ENCODE measurements at regions not wholly inside any gene's neighbourhood (a gene's known extent, or its start where the extent isn't known, plus 50 kb on each side); places are given as distances from the start of the nearest gene placed in this dataset.

DNA sequence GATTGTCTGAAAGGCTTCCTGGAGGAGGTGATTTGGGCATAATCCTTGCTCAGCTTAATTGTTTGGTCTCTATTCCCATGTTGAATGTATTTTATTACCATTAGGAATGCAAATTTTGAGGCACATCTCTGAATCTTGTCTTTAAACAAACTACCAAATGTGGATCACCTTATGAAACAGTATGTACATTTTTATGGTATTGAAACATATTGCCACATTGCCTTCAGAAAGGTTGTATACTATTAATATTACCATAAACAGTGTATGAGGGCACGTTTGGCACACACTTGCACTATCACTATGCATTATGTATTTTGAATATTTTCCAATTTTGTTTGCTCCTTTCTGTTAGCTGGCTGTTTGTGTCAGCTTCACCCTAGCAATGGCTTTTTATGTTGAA lies 60.0 kb upstream of the ALB start:
- CTCF ChIA-PET: no interaction called here
- no peak overlapping the region for H3K4me3 ChIP-seq (ENCODE audit: low read depth, low read length, poor library complexity, severe bottlenecking)
- intact Hi-C loops (cut with micrococcal nuclease; ENCODE audit: unreplicated experiment): loop anchor here (5.0 kb wide), 1 partner anchor 308 kb away; no protein-coding TSS in a partner anchor
- no TSS peak for BruUV-seq (replicated peaks)
- H3K36me3 ChIP-seq (ENCODE audit: insufficient read depth, low read length, poor library complexity, severe bottlenecking): no peaks in the 10 kb centered on the region
- DNase-seq (ENCODE audit: low spot score): no peak
- H3K27ac ChIP-seq (ENCODE audit: low read depth, low read length, poor library complexity, severe bottlenecking): no peak overlapping the region
- TF ChIP-seq, protein P1, sequence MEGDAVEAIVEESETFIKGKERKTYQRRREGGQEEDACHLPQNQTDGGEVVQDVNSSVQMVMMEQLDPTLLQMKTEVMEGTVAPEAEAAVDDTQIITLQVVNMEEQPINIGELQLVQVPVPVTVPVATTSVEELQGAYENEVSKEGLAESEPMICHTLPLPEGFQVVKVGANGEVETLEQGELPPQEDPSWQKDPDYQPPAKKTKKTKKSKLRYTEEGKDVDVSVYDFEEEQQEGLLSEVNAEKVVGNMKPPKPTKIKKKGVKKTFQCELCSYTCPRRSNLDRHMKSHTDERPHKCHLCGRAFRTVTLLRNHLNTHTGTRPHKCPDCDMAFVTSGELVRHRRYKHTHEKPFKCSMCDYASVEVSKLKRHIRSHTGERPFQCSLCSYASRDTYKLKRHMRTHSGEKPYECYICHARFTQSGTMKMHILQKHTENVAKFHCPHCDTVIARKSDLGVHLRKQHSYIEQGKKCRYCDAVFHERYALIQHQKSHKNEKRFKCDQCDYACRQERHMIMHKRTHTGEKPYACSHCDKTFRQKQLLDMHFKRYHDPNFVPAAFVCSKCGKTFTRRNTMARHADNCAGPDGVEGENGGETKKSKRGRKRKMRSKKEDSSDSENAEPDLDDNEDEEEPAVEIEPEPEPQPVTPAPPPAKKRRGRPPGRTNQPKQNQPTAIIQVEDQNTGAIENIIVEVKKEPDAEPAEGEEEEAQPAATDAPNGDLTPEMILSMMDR (conservative IDR thresholded peaks at IDR 0.05; ENCODE audit: low read depth, low read length): no peak
- TF ChIP-seq EZH2 (IDR thresholded peaks at IDR 0.05; ENCODE audit: borderline replicate concordance, low read depth, low read length, poor library complexity, severe bottlenecking): no peak
- H3K9me3 ChIP-seq (ENCODE audit: low read depth, low read length, poor library complexity, severe bottlenecking): no peaks in the 10 kb centered on the region
- no peaks in the 10 kb centered on the region for H3K4me1 ChIP-seq (ENCODE audit: insufficient read depth, low read length, poor library complexity, severe bottlenecking)
- H3K27me3 ChIP-seq (replicated peaks; ENCODE audit: insufficient read depth, low read depth, low read length, poor library complexity): no peaks in the 10 kb centered on the region
- POLR2A ChIA-PET (ENCODE audit: low non-redundant PET): no interaction called here

DNA sequence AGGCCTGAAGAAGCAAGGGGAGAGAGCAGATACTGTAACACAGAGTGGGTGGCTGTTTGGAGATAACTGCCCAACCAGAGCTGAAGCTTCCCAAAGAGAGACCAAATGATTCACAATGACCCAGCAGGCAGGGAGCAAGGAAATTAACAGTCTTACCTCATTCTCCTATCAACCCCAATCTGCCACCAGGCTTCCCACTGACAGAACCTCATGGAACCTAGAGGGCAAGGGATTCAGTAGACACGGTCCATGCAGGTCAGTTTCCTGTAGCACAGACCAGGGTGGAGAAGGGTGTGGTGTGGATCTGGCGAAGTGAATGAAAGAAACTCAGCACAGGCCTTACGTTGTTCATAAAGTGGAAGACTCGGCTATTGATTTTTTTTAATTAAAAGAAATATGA lies 60.7 kb upstream of the ALB start:
- Histone ChIP-seq H3K9me3 (ENCODE audit: low read depth, low read length, poor library complexity, severe bottlenecking) (no peaks in the 10 kb centered on the region), H3K27ac (ENCODE audit: low read depth, low read length, poor library complexity, severe bottlenecking) (no peak overlapping the region), H3K4me1 (ENCODE audit: insufficient read depth, low read length, poor library complexity, severe bottlenecking) (no peaks in the 10 kb centered on the region), H3K36me3 (ENCODE audit: insufficient read depth, low read length, poor library complexity, severe bottlenecking) (no peaks in the 10 kb centered on the region), H3K4me3 (ENCODE audit: low read depth, low read length, poor library complexity, severe bottlenecking) (no peak overlapping the region), H3K27me3 (replicated peaks; ENCODE audit: insufficient read depth, low read depth, low read length, poor library complexity) (no peaks in the 10 kb centered on the region)
- no peak for TF ChIP-seq EZH2 (IDR thresholded peaks at IDR 0.05; ENCODE audit: borderline replicate concordance, low read depth, low read length, poor library complexity, severe bottlenecking)
- TF ChIP-seq, protein P1 (conservative IDR thresholded peaks at IDR 0.05; ENCODE audit: low read depth, low read length): no peak
- DNase-seq (ENCODE audit: low spot score): no peak
- intact Hi-C loops (cut with micrococcal nuclease; ENCODE audit: unreplicated experiment): loop anchor here (5.0 kb wide), 1 partner anchor 309 kb away; no protein-coding TSS in a partner anchor
- CTCF ChIA-PET: no interaction called here
- BruUV-seq (replicated peaks): no TSS peak
- POLR2A ChIA-PET (ENCODE audit: low non-redundant PET): no interaction called here

DNA sequence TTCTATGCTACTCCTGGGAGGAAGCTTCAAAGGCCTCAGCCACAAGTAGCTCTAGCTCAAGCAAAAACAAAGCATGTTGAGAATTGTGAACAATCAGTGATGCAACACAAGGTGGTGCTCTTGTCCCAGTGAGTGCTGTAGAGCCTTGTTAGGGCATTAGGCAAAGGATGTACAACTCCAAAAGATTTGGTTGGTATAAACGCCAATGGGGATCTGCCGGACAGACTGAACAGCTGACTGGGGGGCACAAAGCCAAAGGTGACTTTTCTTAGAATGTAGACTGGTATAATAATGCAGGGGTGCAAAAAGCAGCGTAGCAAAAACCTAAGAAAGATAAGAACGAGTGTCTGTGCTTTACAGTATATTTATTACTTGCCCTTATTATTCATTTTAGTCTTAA lies 62.6 kb upstream of the ALB start:
- peak; percentile 28 for DNase-seq (ENCODE audit: low spot score)

More for the DNA sequence above, 62.6 kb upstream of the ALB start:
- Histone ChIP-seq H3K27ac (ENCODE audit: low read depth, low read length, poor library complexity, severe bottlenecking) (no peak overlapping the region), H3K9me3 (ENCODE audit: low read depth, low read length, poor library complexity, severe bottlenecking) (no peaks in the 10 kb centered on the region), H3K4me3 (ENCODE audit: low read depth, low read length, poor library complexity, severe bottlenecking) (no peak overlapping the region), H3K27me3 (replicated peaks; ENCODE audit: insufficient read depth, low read depth, low read length, poor library complexity) (no peaks in the 10 kb centered on the region), H3K36me3 (ENCODE audit: insufficient read depth, low read length, poor library complexity, severe bottlenecking) (no peaks in the 10 kb centered on the region), H3K4me1 (ENCODE audit: insufficient read depth, low read length, poor library complexity, severe bottlenecking) (no peaks in the 10 kb centered on the region)
- no TSS peak for BruUV-seq (replicated peaks)
- POLR2A ChIA-PET (ENCODE audit: low non-redundant PET): no interaction called here
- CTCF ChIA-PET: interaction anchor here (1.6 kb wide), 1 partner anchor 105 kb away, joined by 9 read pairs; no protein-coding TSS in a partner anchor
- no peak for TF ChIP-seq EZH2 (IDR thresholded peaks at IDR 0.05; ENCODE audit: borderline replicate concordance, low read depth, low read length, poor library complexity, severe bottlenecking)
- TF ChIP-seq, protein P1 (conservative IDR thresholded peaks at IDR 0.05; ENCODE audit: low read depth, low read length): peak; percentile 49
- intact Hi-C loops (cut with micrococcal nuclease; ENCODE audit: unreplicated experiment): loop anchor here (5.0 kb wide), 1 partner anchor 311 kb away; no protein-coding TSS in a partner anchor
